Mesenchymal stem cell (in vitro differentiated cells and primary cell): ENCODE measurements at regions not wholly inside any gene's neighbourhood (a gene's known extent, or its start where the extent isn't known, plus 50 kb on each side); places are given as distances from the start of the nearest gene placed in this dataset.

Experiments used
- DNase-seq: peaks from one replicate; pipeline ENCODE4 v3.0.0-alpha.2; 2013
- H2AFZ ChIP-seq: one replicate; pipeline ENCODE4 v1.6.1; 2013; ENCODE audit warnings: low read depth, mild to moderate bottlenecking, control low read depth, inconsistent platforms, low read length, moderate library complexity
- H2AK5ac ChIP-seq: 2 replicates; pipeline ENCODE4 v1.6.1; 2013; ENCODE audit warnings: low read length, moderate library complexity, mild to moderate bottlenecking, inconsistent platforms; ENCODE audit not compliant: severe bottlenecking
- H2BK120ac ChIP-seq: one replicate; pipeline ENCODE4 v1.6.1; 2013; ENCODE audit warnings: low read depth, mild to moderate bottlenecking, inconsistent platforms, low read length, moderate library complexity
- H2BK12ac ChIP-seq, 2 experiments: one replicate each; pipeline ENCODE4 v1.6.1; 2013; ENCODE audit warnings: inconsistent platforms in 2 of 2, low read length in 2 of 2, mild to moderate bottlenecking in 2 of 2, moderate library complexity in 2 of 2, control low read depth in 1 of 2
- H2BK15ac ChIP-seq: one replicate; pipeline ENCODE4 v1.6.1; 2013; ENCODE audit warnings: mild to moderate bottlenecking, low read depth, inconsistent platforms; ENCODE audit not compliant: poor library complexity, severe bottlenecking
- H2BK5ac ChIP-seq: 2 replicates; pipeline ENCODE4 v1.6.1; 2013; ENCODE audit warnings: low read depth, mild to moderate bottlenecking, low read length, control low read depth, inconsistent platforms; ENCODE audit not compliant: poor library complexity, severe bottlenecking
- H3K14ac ChIP-seq, 2 experiments: one replicate each; pipeline ENCODE4 v1.6.1; 2013; ENCODE audit warnings: inconsistent platforms in 2 of 2, low read length in 2 of 2, control low read depth in 1 of 2, mild to moderate bottlenecking in 1 of 2, moderate library complexity in 1 of 2
- H3K18ac ChIP-seq, 2 experiments: one replicate each; pipeline ENCODE4 v1.6.1; 2013; ENCODE audit warnings: inconsistent platforms in 2 of 2, low read length in 2 of 2, control low read depth in 1 of 2, low read depth in 1 of 2, mild to moderate bottlenecking in 1 of 2
- H3K23ac ChIP-seq, 2 experiments: one replicate each; pipeline ENCODE4 v1.6.1; 2013; ENCODE audit warnings: inconsistent platforms in 2 of 2, low read length in 2 of 2, mild to moderate bottlenecking in 2 of 2, moderate library complexity in 2 of 2, control low read depth in 1 of 2
- H3K27ac ChIP-seq: 2 replicates; pipeline ENCODE4 v1.5.1; 2013; ENCODE audit warnings: mild to moderate bottlenecking, moderate library complexity, low read length, control low read depth, inconsistent platforms; ENCODE audit not compliant: poor library complexity, severe bottlenecking
- H3K27me3 ChIP-seq, 2 experiments: 2 replicates each; pipeline versions ENCODE4 v1.6.1 to v1.7.0; 2013; ENCODE audit warnings: low read length in 2 of 2, mild to moderate bottlenecking in 2 of 2, moderate library complexity in 2 of 2, control low read depth in 1 of 2, inconsistent platforms in 1 of 2; ENCODE audit not compliant: control insufficient read depth in 1 of 2, insufficient read depth in 1 of 2
- H3K36me3 ChIP-seq, 2 experiments: 2 replicates each; pipeline versions ENCODE4 v1.6.1 to v1.7.0; 2013; ENCODE audit warnings: low read length in 2 of 2, control low read depth in 1 of 2, inconsistent platforms in 1 of 2, low read depth in 1 of 2, mild to moderate bottlenecking in 1 of 2; ENCODE audit not compliant: insufficient read depth in 2 of 2, control insufficient read depth in 1 of 2
- H3K4ac ChIP-seq, 2 experiments: one replicate each; pipeline ENCODE4 v1.6.1; 2013; ENCODE audit warnings: inconsistent platforms in 2 of 2, low read length in 2 of 2, mild to moderate bottlenecking in 2 of 2, moderate library complexity in 2 of 2, control low read depth in 1 of 2, low read depth in 1 of 2
- H3K4me1 ChIP-seq: 2 replicates; pipeline ENCODE4 v1.6.1; 2013; ENCODE audit warnings: low read depth, low read length, control low read depth; ENCODE audit not compliant: control insufficient read depth, insufficient read depth
- H3K4me2 ChIP-seq: 2 replicates; pipeline ENCODE4 v1.6.1; 2013; ENCODE audit warnings: low read length, mild to moderate bottlenecking, inconsistent platforms; ENCODE audit not compliant: poor library complexity, severe bottlenecking
- H3K4me3 ChIP-seq, 2 experiments: 2 replicates each; pipeline versions ENCODE4 v1.5.1 to v1.7.0; 2013; ENCODE audit warnings: low read length in 2 of 2, mild to moderate bottlenecking in 2 of 2, control low read depth in 1 of 2, low read depth in 1 of 2; ENCODE audit not compliant: insufficient read depth in 1 of 2
- H3K79me1 ChIP-seq: replicated peaks from 2 replicates; pipeline ENCODE4 v1.6.1; 2013; ENCODE audit warnings: mild to moderate bottlenecking, control low read depth, low read length, inconsistent platforms; ENCODE audit not compliant: poor library complexity, severe bottlenecking
- H3K9ac ChIP-seq: 2 replicates; pipeline ENCODE4 v1.7.0; 2013; ENCODE audit warnings: mild to moderate bottlenecking, low read length, moderate library complexity
- H3K9me3 ChIP-seq: 2 replicates; pipeline ENCODE4 v1.7.0; 2013; ENCODE audit warnings: mild to moderate bottlenecking, low read length; ENCODE audit not compliant: control insufficient read depth
- H4K8ac ChIP-seq: one replicate; pipeline ENCODE4 v1.6.1; 2013; ENCODE audit warnings: inconsistent platforms, mild to moderate bottlenecking, low read length, moderate library complexity
- H4K91ac ChIP-seq: one replicate; pipeline ENCODE4 v1.6.1; 2013; ENCODE audit warnings: mild to moderate bottlenecking, low read length, inconsistent platforms
- WGBS: methylation state at CpG from one replicate; pipeline ENCODE4 v1.1.7; 2013; ENCODE audit warnings: mixed read lengths; 5-methylcytosine and 5-hydroxymethylcytosine counted together

DNA sequence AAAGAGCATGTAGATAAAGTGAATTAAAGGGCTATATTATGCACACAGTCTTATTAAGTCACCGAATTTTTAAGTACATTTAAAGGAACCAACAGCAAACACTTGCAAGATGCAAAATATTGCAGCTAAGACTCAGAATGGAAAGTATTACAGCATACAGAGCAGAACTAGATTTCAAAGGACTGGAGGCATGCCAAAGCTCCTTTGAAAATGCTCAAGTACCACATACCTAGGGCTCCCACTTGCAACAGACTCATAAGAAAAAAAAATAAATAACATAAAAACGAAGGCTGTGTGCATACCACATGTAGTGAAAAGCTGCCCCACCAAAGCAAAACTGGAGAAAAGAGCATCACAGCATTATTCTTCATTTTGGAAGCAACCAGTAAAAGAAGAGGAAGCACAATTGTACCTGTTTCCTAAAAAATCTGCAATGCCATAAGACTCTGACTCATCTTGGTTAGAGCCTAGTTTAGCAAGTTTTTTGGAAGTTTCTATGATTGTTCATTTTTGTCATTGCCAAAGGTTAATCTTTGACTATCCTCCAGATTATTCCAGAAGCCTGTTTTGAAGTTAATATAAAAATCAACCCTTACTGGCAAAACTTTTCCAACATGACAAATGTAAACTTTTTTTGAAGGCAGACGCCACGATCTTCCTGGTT lies 306.0 kb upstream of the COL3A1 start:
- no peak overlapping the region for H2BK120ac ChIP-seq
- H3K4ac ChIP-seq, result no peak overlapping the region
- peak overlapping the region; percentile 86 for H3K27ac ChIP-seq
- no peak overlapping the region for H2AFZ ChIP-seq
- H2BK12ac ChIP-seq, result no peak overlapping the region
- no peaks in the 10 kb centered on the region for H3K4me1 ChIP-seq
- no peak overlapping the region for H4K8ac ChIP-seq
- WGBS, result 66% methylated on average over 3 of the region's 4 CpGs
- no peaks in the 10 kb centered on the region for H3K79me1 ChIP-seq
- H3K4me3 ChIP-seq, result no peak overlapping the region
- no peaks in the 10 kb centered on the region for H3K27me3 ChIP-seq
- no peak overlapping the region for H3K14ac ChIP-seq
- no peaks in the 10 kb centered on the region for H3K9me3 ChIP-seq
- H2BK15ac ChIP-seq, result no peak overlapping the region
- H3K4me2 ChIP-seq, result peak overlapping the region; percentile 11
- peak overlapping the region; percentile 46 for H3K9ac ChIP-seq
- no peaks in the 10 kb centered on the region for H3K36me3 ChIP-seq
- no peak overlapping the region for H3K18ac ChIP-seq
- H3K23ac ChIP-seq, result no peak overlapping the region
- H2AK5ac ChIP-seq, result no peak overlapping the region
- DNase-seq, result peak; percentile 77
- peak overlapping the region; percentile 66 for H2BK5ac ChIP-seq
- no peak overlapping the region for H4K91ac ChIP-seq

DNA sequence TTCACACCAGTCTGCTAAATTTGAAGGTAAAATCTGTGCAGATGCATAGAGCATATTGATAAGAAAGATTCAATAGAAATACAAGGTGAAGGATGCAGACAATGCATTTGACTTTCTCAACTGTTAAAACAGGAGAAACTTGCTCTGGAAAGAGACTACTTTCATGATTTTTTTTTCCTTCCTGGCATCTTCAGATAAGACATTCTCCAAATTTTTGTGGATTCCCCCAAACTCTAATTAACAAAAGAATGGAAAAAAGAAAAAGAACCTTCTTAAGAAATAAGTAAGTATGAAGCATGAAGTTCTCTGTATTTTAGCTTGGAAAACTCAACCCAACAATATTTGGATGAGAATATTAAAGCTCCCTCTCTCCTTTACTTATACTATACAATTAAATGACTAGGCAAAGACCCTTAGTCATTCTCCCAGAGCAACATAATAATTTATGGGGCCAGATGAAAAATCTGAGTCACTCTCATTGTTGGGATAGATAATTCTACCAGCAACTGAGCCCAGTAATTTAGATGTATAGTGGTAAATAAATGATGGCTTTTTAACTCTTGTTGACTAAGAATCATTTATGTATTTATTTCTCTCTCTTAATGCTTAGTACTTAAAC lies 298.7 kb upstream of the COL3A1 start:
- Histone ChIP-seq H3K14ac (no peak overlapping the region), H4K91ac (no peak overlapping the region), H2AK5ac (no peak overlapping the region), H3K27me3 (no peaks in the 10 kb centered on the region), H2BK5ac (no peak overlapping the region), H2BK120ac (no peak overlapping the region), H3K23ac (no peak overlapping the region), H3K4ac (no peak overlapping the region), H3K4me2 (no peak overlapping the region), H3K36me3 (no peaks in the 10 kb centered on the region), H3K9ac (peak overlapping the region; percentile 81), H4K8ac (no peak overlapping the region), H3K4me1 (no peaks in the 10 kb centered on the region), H3K18ac (no peak overlapping the region), H2AFZ (no peak overlapping the region), H2BK12ac (no peak overlapping the region), H2BK15ac (no peak overlapping the region), H3K4me3 (no peak overlapping the region), H3K27ac (peak overlapping the region; percentile 38), H3K9me3 (no peaks in the 10 kb centered on the region), H3K79me1 (no peaks in the 10 kb centered on the region)
- peak; percentile 72 for DNase-seq

DNA sequence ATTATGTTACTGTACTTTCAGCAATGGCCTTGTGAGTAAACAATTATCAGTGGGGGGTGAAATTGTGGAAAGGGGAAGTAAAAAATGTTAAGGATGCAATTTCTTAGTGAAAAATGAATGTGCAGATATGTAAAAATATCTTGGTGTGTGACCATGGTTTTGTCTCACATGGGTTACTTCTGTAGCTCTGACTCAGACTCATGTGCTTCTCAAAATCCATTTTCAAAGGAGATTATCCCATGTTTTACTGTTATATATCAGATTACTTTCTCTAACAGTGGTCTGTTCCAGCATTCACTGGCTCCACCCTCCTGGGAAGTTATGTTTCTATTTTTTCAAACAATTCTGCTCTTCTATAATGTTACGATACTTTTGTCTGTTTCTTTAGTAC lies 298.2 kb upstream of the COL3A1 start:
- H2BK120ac ChIP-seq, result no peak overlapping the region
- no peaks in the 10 kb centered on the region for H3K27me3 ChIP-seq
- H2BK12ac ChIP-seq, result no peak overlapping the region
- no peak overlapping the region for H4K8ac ChIP-seq
- no peak overlapping the region for H3K4me3 ChIP-seq
- peak; percentile 65 for DNase-seq
- H3K18ac ChIP-seq, result no peak overlapping the region
- no peak overlapping the region for H4K91ac ChIP-seq
- H2BK5ac ChIP-seq, result no peak overlapping the region
- no peaks in the 10 kb centered on the region for H3K4me1 ChIP-seq
- no peaks in the 10 kb centered on the region for H3K9me3 ChIP-seq
- H3K27ac ChIP-seq, result peak overlapping the region; percentile 17
- no CpG with 5 or more reads among the region's 1 CpG for WGBS
- H3K9ac ChIP-seq, result peak overlapping the region; percentile 81
- H3K14ac ChIP-seq, result no peak overlapping the region
- no peak overlapping the region for H3K4me2 ChIP-seq
- no peaks in the 10 kb centered on the region for H3K79me1 ChIP-seq
- H3K4ac ChIP-seq, result no peak overlapping the region
- H2BK15ac ChIP-seq, result no peak overlapping the region
- no peak overlapping the region for H2AK5ac ChIP-seq
- H3K23ac ChIP-seq, result no peak overlapping the region
- H2AFZ ChIP-seq, result no peak overlapping the region
- H3K36me3 ChIP-seq, result no peaks in the 10 kb centered on the region

DNA sequence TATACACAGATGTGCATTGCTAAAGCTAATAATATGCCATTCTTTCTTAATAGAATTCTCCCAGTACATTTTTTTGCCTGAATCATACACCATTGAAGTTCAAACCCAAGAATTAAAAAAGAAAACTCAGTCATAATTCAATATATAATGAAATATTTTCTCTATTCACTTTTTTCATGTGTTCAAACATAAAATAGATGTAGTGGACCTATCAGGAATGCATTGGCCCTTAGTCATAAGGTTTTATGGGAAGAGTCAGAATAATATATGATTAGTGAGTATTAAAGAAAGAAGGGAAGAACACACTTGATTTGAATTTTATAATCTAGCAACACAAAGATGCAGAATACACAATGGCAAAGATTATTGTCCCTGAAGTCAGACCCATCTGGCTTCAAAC lies 297.0 kb upstream of the COL3A1 start:
- Histone ChIP-seq H4K91ac (no peak overlapping the region), H2BK15ac (no peak overlapping the region), H3K9me3 (no peaks in the 10 kb centered on the region), H2AFZ (no peak overlapping the region), H3K4me2 (no peak overlapping the region), H3K27ac (no peak overlapping the region), H2BK12ac (no peak overlapping the region), H2BK120ac (no peak overlapping the region), H3K4me1 (no peaks in the 10 kb centered on the region), H3K4me3 (no peak overlapping the region), H3K4ac (no peak overlapping the region), H3K18ac (no peak overlapping the region), H2BK5ac (no peak overlapping the region), H3K27me3 (no peaks in the 10 kb centered on the region), H2AK5ac (no peak overlapping the region), H4K8ac (no peak overlapping the region), H3K23ac (no peak overlapping the region), H3K14ac (no peak overlapping the region), H3K9ac (no peak overlapping the region), H3K79me1 (no peaks in the 10 kb centered on the region), H3K36me3 (no peaks in the 10 kb centered on the region)
- DNase-seq, result no peak
